Ishikawa (cell line): ENCODE measurements at regions not wholly inside any gene's neighbourhood (a gene's known extent, or its start where the extent isn't known, plus 50 kb on each side); places are given as distances from the start of the nearest gene placed in this dataset.

Experiments used
- CEBPB ChIP-seq: IDR thresholded peaks from 2 replicates; pipeline ENCODE4 v1.6.1; 2012
- CREB1 ChIP-seq: IDR thresholded peaks from 2 replicates; pipeline ENCODE4 v1.6.1; 2012; ENCODE audit warnings: low read depth
- EGR1 ChIP-seq: IDR thresholded peaks from 2 replicates; pipeline ENCODE4 v1.6.1; 2012
- EP300 ChIP-seq: IDR thresholded peaks from 2 replicates; pipeline ENCODE4 v1.6.1; 2012; ENCODE audit warnings: borderline replicate concordance
- FOXM1 ChIP-seq: IDR thresholded peaks from 2 replicates; pipeline ENCODE4 v1.6.1; 2012; ENCODE audit warnings: low read depth, borderline replicate concordance
- NFIC ChIP-seq: IDR thresholded peaks from 2 replicates; pipeline ENCODE4 v1.6.1; 2012
- RAD21 ChIP-seq: IDR thresholded peaks from 2 replicates; pipeline ENCODE4 v1.6.1; 2012; ENCODE audit warnings: low read depth
- REST ChIP-seq: IDR thresholded peaks from 2 replicates; pipeline ENCODE4 v1.6.1; 2012; ENCODE audit warnings: low read depth, mild to moderate bottlenecking
- TAF1 ChIP-seq: IDR thresholded peaks from 2 replicates; pipeline ENCODE4 v1.6.1; 2012; ENCODE audit warnings: low read depth, mild to moderate bottlenecking
- TCF12 ChIP-seq: IDR thresholded peaks from 2 replicates; pipeline ENCODE4 v1.6.1; 2012; ENCODE audit warnings: low read depth
- TEAD4 ChIP-seq: IDR thresholded peaks from 2 replicates; pipeline ENCODE4 v1.6.1; 2012
- YY1 ChIP-seq: IDR thresholded peaks from 2 replicates; pipeline ENCODE4 v1.6.1; 2012; ENCODE audit warnings: low read depth
- ZBTB7A ChIP-seq: IDR thresholded peaks from 2 replicates; pipeline ENCODE4 v1.6.1; 2012; ENCODE audit warnings: low read depth
- TF ChIP-seq, protein P1 (sequence below): IDR thresholded peaks from 2 replicates; pipeline ENCODE4 v1.6.1; 2012
- TF ChIP-seq, protein P2 (sequence below): IDR thresholded peaks from 2 replicates; pipeline ENCODE4 v1.6.1; 2012

- TF ChIP-seq, protein P1, sequence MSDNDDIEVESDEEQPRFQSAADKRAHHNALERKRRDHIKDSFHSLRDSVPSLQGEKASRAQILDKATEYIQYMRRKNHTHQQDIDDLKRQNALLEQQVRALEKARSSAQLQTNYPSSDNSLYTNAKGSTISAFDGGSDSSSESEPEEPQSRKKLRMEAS = no peak
- TF ChIP-seq REST = no peak
- no peak for TF ChIP-seq EP300
- no peak for TF ChIP-seq TAF1
- TF ChIP-seq FOXM1 = no peak
- TF ChIP-seq EGR1 = no peak
- TF ChIP-seq RAD21 = no peak
- TF ChIP-seq CEBPB = no peak
These were observed 382.3 kb downstream of the ALG10 start for GRCh38 chr12:34404377-34405285.

GRCh38 chr12:34405286-34406227, 383.3 kb downstream of the ALG10 start:
- TF ChIP-seq, protein P2, sequence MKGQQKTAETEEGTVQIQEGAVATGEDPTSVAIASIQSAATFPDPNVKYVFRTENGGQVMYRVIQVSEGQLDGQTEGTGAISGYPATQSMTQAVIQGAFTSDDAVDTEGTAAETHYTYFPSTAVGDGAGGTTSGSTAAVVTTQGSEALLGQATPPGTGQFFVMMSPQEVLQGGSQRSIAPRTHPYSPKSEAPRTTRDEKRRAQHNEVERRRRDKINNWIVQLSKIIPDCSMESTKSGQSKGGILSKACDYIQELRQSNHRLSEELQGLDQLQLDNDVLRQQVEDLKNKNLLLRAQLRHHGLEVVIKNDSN = no peak
- TF ChIP-seq TAF1 (no peak), CREB1 (no peak), FOXM1 (no peak), REST (no peak), EGR1 (no peak), NFIC (no peak), CEBPB (no peak)

GRCh38 chr12:34406228-34406995, 384.1 kb downstream of the ALG10 start:
- TF ChIP-seq, protein P1 = no peak
- no peak for TF ChIP-seq YY1
- TF ChIP-seq EP300 = no peak
- no peak for TF ChIP-seq FOXM1
- TF ChIP-seq EGR1 = no peak
- no peak for TF ChIP-seq CEBPB
- TF ChIP-seq, protein P2 = no peak
- no peak for TF ChIP-seq ZBTB7A
- no peak for TF ChIP-seq RAD21
- TF ChIP-seq TEAD4 = no peak
- no peak for TF ChIP-seq TAF1
- TF ChIP-seq REST = no peak
- no peak for TF ChIP-seq NFIC
- TF ChIP-seq TCF12 = no peak
- no peak for TF ChIP-seq CREB1
